HT-29 (cell line): ENCODE measurements at regions not wholly inside any gene's neighbourhood (a gene's known extent, or its start where the extent isn't known, plus 50 kb on each side); places are given as distances from the start of the nearest gene placed in this dataset.
"Not testable (repeated sequence)": the region's sequence is repeated elsewhere in the genome, so short reads cannot be mapped to it uniquely, and the experiment has no call there.

Experiments used
- DNase-seq: peaks from one replicate; pipeline ENCODE4 v3.0.0-alpha.2; 2015; ENCODE audit warnings: low spot score

DNA sequence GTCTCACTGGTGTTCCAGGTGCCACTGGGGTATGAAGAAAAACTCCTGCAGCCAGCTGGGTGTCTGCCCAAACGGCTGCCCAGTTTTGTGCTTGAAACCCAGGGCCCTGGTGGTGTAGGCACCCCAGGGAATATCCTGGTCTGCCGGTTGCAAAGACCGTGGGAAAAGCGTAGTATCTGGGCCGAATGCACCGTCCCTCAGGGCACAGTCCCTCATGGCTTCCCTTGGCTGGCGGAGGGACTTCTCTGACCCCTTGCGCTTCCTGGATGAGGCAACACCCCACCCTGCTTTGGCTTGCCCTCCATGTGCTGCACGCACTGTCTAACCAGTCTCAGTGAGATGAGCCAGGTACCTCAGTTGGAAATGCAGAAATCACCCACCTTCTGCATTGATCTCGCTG, 587.1 kb upstream of the ZFP42 start:
- not testable (repeated sequence) for DNase-seq

DNA sequence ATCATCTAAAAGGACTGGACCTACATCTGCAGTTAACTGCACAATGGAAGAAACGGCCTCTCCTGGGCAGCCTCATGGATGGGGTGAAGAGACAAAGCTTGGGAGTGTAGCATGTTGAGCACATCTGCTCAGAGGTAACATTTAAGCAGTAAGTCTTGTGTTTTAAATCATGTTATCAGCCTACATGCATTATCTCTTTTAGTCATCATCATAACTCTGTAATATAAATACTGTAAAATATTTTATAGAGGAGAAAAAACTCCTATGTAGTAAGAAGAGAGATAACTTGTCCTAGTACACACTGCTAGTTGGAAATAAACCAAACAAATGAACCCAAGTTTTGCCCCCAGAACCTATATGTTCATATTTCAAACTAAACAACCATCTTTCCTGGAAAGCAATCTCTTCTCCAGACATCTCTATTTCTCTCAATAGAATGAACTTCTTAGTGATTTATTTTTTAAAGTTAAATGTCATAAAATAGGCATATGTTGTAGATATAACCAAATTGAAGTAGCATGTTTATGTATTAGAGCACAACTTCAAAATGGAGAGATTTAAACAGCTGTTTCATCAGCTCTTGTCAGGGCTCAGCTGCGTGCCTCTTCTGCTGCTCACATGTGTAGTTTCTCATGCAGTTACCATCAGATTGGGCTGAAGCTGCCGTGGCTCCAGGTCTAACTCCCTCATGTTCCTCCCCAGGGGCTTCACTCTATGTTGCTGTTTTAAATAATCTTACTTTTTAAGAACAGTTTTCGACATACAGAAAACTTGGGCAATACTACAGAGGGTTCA, 581.8 kb upstream of the ZFP42 start:
- no peak for DNase-seq

DNA sequence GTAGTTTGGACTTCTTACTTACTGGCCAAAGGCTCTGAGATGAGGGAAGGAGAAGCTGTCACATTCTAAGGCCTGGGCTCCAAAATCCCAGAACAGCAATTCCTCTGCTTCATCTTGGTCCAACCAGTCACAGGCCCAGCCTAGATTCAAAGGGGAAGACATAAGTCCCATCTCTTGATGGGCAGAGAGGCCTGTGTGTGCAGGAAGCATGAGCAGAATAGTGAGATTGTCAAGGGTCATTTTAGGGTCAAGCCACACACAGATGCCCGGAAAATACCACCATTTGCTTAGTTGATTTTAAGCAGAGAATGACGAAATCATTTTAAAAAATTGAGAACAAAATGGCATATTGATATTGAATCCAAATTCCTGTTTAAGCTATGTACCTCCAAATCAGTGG, 580.9 kb upstream of the ZFP42 start:
- no peak for DNase-seq

DNA sequence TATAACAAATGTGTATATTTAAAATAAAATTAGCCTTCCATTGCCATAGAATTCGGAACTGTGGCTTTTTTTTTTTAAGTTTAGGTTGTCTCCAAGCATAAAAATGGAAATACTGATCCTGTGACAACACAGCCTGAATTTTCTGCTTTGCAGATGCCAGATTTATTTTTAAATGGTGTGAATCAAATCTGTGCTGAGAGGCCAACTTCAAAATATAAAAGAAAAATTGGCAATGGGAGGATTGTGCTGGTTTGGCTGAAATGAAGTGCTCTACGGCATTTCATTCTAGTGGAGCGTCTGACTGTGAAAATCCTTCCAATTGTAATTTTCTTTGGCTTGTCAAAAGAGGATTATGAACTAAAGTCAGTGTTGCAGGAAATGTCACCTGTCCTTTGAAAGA, 580.3 kb upstream of the ZFP42 start:
- DNase-seq, result no peak

DNA sequence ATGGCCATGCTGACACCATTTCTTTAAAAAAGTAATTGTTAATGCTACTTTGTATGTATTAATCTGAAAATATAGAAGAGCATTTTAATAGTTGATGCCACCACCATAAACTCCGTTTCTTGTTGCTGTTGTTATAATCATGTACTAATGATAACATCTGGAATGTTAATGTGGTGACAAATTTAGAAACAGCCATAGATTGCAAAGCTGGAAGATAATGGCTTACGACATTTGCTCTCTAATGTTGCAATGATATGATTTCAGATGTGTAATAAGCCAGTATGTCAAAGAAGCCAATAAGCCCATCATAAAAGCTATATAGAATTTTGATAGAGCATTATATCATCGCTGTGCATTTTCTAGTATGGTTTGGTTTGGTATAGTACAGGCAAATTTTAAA, 579.4 kb upstream of the ZFP42 start:
- DNase-seq, result no peak

DNA sequence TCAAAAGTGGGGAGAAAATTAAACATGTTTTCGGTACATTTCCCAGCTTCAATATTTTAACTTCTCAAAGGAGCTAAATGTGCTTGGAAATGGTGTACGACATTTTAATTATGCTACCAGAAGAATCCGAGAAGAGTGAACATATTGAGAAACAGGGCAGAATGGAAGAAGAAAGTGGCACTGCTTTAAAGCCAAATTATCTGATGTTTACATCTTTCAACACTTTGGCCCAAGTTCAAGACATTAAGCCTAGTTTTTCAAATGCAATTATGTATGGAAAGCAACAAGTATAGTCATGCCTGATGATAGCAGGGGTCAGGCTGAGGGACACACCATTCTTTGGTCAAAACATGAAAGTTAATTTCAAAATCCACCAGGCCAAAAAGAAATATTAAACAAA, 577.9 kb upstream of the ZFP42 start:
- DNase-seq, result no peak

DNA sequence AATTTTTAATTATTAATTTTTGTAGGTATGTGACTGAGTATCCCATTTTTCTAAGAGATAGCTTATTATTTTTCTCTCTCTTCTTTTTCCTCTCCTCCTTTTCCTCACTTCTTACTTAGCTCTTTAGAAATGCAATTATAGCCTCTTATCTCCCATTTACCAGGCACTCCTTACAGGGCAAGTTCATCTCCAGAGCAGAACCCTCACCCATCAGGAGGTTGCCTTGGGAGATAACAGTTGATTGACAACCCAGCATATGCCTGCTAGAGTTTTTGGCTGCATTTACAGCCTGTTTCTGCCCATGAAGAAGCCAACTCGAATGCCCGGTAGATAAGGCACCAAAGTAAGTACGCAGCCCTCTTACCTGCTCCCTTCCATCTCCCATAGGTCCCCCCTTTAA, 572.9 kb upstream of the ZFP42 start:
- DNase-seq, result no peak

DNA sequence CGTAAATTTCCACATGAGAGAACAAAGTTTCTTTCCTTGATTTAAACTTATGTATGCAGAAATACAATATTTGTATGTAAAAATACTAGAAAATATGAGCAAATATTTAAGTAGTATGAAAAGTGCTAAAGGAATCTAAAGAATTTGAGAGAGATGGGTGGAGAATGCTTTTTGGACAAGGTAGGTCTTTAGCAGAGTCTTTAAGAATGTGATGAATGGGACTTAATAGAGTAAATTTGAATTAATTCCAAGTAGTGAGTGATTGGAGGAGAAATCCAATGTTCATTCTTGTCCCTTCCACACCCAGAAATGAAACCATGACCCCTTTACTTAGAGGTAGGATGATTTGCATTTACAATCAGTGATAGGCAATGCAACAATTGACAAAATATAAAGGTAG, 570.9 kb upstream of the ZFP42 start:
- no peak for DNase-seq

DNA sequence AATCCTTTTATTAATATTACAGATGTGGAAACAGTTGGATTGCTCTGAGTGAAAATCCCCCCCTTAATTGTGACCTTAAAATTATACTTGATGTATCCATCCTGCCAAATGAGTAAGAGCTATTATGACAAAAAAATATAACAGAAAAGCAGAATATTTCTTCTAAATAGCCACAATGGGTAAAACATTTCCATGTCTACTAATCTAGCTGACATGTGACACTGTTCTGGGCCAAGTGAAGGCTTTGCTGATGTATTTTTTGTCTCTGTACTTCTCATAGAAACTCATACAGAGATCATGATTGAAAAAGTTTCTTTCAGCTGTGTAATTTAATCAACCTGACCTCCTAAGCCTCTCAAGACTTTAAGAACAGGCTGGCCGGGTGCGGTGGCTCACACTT, 569.1 kb upstream of the ZFP42 start:
- no peak for DNase-seq

DNA sequence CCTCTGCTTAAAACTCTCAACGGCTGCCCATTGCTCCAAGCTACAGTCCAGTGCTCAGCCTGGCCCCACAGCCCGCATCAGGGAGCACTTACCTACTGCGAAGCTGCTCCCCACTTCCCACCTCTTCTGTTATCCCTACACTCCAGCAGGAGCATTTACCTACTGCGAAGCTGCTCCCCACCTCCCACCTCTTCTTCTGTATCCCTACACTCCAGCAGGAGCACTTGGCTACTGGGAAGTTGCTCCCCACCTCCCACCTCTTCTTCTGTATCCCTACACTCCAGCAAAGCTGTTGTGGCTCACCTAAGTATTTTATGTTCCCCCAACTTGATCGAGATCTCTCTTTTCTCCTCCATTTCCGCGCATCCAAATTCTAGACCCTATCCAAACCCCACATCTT, 563.3 kb upstream of the ZFP42 start:
- DNase-seq, result no peak

DNA sequence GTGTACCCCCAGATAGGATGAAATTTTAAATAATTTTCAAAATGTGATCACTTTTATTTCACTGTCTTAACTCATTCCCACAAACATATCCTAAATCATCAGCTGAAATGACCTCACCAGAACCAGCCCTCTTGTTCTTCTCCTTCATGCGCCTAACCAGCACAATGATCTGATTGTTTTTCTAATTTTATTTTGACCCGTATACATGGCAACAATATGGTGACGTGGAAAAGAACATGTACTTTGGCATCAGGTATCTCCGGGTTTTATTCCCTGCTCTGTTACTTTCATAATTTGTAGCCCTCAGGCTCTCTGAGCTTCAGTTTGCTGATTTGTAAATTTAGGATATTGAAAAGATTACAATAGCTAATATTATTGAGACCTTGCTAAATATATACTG, 562.4 kb upstream of the ZFP42 start:
- no peak for DNase-seq

DNA sequence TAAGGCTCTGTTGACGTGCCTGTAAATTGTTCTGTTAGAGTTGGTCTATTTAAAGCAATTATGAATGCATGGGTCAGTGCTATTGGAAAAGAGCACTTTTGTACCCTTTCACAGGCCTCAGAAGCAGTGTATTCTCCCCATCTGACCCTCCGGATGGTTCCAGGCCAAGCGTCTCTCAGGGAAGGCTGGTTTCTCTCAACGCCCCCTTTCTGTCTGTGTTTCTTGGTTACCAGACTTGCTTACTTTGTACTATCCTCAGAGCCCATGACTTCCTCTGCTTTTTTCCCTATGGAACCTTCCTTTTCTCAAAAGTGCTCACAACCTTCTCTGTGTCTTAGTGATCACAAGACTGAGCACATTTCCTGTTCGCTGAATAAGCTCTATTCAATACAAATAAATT, 559.3 kb upstream of the ZFP42 start:
- no peak for DNase-seq

DNA sequence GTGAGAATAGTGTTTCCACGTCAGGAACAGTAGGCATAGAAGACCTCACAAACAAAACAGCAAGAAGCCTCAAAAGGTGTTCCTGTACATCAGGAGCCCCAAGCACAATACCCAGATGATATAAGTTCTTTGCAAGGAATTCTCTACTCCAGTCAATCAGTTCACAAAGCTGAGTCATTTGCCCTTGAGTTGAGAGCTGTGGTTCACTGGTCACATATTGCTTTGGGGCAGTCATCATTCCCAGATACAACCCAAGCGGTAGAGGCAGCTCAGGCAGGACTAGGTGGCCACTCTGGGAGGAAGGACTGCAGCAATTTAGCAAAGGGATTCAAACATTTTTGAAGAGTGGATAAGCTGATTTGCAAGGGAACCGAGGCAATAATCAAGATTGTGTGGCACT, 551.5 kb upstream of the ZFP42 start:
- DNase-seq, result no peak

DNA sequence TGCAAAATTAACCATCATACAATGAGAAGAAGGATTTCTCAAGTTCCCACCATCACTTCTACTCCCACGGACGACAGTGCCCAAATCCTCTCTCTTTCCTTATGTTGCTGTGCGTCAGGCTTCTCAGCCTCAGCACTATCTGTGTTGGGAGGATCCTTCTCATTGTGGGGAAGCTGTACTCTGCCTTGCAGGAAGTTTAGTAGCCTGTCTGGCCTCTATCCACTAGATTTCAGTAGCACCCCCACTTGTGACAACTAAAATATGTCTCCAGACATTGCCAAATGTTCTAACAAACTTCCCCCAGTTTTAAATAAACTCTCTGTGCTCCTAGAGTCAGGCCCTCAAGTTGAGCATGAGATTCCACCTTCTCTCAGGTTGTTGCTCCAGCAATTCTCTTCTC, 545.9 kb upstream of the ZFP42 start:
- DNase-seq, result no peak

DNA sequence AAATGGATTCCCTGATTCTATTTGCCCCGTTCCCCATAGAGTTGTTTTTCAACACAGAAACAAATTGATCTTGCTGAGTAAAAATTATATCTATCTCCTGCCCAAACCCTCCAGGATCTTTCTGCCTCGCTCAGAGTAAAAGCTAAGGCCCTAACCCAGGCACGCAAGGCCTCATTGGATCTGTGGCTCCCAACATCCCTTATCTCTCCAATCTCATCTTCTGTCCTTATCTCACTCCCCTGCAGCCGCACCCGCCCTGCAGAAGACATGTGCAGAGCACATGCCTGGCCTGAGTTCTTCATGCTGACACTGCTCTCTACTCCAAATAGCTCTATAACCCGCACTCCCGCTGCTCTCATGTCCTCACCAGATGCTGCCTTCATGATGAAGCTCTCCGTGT, 543.8 kb upstream of the ZFP42 start:
- no peak for DNase-seq

DNA sequence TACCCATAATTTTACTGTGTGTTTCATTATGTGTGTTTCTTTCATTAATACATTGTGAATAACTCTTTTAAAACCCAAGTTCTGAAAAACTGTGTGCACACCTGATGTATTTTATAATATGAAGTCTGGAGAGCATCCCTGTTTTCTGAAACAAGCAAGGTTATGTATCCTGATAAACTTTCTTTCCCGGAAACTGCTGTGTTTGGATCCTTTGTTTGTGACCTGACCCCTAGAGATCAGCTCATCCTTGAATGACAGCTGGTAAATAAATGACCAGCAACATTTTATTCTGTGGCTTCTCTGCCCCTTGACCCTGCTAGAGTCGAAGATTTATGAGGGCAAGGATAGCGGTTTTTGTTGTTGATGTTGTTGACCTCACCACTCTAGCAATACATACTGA, 535.6 kb upstream of the ZFP42 start:
- DNase-seq, result no peak

DNA sequence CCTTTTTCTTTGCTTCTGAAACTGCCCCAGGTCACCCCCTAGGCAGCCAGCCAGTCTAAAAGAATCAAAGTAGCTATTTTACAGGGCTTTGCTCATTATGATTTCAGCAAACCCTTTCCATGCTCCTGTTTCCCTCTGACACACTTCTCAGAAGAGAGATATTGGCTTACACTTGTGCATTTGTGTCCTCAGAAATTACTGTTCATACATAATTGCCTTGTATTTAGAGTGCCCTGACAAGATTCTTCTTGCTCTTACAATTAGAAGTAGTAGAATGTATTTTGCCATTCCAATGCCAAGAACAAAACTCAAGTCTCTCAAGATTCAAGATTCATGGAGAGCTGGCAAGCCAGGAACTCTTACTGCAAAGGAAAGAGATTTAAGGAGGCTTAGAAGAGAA, 531.0 kb upstream of the ZFP42 start:
- DNase-seq, result no peak

DNA sequence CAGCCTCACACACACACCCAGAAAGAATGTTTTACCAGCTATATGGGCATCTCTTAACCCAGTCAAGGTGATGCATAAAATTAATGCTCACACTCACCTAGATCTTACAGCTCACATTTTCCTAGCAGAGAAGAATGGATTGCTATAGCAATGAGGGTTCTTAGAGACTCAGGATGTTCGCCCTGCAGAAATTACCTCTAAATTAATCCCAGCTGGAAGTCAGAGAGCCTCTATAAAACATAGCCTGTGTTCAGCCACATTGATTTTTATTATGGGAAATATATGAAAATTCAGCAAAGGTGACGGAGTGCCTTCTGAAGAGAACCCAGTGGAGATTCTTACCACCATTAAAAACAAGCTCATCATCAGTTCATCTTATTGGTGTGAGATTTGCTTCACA, 528.3 kb upstream of the ZFP42 start:
- DNase-seq, result no peak

DNA sequence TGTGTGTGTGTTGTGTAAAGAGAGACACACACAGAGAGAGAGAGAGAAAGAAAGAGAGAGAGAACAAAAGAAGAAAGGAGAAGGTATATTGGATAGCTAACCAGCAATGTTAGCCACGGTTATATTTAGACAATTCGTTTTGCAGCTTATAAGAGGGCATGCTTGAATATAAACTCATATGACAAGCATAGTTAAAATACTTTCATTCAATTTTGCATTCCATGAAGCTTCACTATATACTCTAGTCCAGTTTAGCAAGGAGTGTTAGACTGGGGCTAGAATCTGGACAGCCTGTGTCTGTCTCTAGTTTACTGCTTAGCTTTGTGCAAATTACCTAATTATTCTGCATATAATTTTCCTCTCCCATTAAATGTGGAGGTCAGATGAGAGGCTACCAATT, 525.9 kb upstream of the ZFP42 start:
- no peak for DNase-seq

DNA sequence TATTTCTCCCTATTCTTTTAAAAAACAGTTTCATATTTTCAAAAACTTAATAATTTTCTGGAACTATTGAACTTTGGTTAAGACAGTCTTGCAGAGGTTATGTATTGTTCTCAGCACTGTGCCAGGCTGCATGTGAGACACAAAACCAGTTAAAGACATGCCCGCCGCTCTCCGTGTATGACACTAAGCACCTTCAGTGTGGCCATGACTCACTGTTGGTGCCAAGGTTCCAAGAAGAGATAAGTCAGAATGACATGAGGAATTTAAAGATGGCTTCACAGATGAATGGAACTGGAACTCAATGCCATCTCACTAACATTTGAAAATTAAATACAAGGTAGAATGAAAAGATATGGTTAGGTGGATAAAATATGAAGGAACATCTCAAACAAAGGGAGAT, 525.5 kb upstream of the ZFP42 start:
- DNase-seq, result no peak

DNA sequence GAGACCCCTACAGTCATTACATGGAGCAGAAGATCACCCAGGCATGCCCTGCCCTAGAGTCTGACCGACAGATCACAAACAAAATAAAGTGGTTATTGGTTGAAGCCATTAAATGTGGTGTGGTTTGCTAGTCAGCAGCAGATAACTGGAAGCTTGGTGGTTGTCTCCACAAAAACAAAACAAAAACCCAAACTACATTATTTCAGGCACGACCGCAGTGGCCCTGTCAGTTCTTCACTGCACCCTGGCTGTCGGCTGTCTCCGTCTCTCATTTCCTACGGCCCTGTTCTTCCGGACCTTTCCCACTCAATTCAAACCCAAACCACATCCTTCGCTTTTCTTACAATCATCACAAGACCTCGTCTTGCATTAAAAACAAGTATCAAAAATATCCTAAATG, 521.3 kb upstream of the ZFP42 start:
- no peak for DNase-seq

DNA sequence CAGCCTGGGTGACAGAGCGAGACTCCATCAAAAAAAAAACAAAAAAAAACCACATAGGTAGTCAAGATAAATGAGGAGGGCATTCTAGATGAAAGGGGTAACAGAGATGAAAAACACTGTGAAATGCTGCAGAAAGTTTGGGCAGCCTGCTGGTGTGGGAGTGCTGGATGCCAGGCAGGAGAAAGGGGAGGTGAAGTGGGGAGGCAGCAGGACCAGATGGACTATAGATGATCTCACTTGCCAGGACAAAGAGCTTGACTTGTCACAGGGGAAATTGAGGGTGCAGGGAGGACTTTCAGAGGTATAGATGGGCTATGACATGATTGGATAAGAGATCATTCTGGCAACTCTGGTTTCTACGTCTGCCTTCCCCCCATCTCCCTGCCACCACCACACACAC, 519.7 kb upstream of the ZFP42 start:
- no peak for DNase-seq

DNA sequence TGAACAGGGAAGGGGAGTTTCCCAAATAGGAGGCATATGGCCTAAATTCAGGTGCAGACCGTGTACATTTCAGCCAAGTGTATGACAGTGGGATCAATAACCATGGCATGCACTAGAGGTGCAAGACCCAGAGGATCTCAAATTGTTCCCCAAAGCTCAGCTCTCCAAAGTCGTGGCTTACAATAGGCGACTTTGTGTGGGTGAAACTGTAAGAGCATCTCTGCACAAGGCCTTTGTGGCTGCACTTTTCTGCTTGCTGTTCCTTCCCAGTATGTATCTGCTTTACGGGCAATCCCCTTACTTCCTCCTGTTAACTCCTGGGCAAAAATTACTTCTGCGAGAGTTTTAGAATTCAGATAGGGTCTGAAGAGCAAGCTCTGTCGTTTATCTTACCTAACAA, 518.3 kb upstream of the ZFP42 start:
- no peak for DNase-seq
